ENCODE measurements at regions not wholly inside any gene's neighbourhood (a gene's known extent, or its start where the extent isn't known, plus 50 kb on each side); places are given as distances from the start of the nearest gene placed in this dataset.

DNA sequence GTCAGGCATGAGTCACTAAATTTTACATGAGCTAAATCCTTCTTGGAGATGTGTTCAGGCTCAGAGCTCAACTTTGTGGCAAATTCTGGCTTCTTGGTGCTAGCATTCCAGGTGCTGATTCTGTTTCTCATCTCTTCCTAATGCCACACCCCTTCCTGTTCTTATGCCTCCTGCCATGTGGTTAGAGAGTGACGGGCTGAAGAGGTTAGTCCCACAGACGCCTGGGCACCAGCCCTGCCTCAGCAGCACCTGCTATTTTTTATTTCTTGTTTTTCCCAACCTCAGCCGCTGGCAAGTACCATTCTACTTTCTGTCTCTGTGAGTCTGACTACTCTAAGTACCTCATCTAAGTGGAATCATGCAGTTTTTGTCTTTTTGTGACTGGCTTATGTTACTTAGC lies 329.5 kb downstream of the KCNRG start:
- no peak for DNase-seq (ENCODE audit: low read depth)
- no peak overlapping the region for H3K4me3 ChIP-seq (ENCODE audit: low read depth, low read length)
- TF ChIP-seq, protein P1, sequence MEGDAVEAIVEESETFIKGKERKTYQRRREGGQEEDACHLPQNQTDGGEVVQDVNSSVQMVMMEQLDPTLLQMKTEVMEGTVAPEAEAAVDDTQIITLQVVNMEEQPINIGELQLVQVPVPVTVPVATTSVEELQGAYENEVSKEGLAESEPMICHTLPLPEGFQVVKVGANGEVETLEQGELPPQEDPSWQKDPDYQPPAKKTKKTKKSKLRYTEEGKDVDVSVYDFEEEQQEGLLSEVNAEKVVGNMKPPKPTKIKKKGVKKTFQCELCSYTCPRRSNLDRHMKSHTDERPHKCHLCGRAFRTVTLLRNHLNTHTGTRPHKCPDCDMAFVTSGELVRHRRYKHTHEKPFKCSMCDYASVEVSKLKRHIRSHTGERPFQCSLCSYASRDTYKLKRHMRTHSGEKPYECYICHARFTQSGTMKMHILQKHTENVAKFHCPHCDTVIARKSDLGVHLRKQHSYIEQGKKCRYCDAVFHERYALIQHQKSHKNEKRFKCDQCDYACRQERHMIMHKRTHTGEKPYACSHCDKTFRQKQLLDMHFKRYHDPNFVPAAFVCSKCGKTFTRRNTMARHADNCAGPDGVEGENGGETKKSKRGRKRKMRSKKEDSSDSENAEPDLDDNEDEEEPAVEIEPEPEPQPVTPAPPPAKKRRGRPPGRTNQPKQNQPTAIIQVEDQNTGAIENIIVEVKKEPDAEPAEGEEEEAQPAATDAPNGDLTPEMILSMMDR (conservative IDR thresholded peaks at IDR 0.05; ENCODE audit: low read depth, low read length): no peak

DNA sequence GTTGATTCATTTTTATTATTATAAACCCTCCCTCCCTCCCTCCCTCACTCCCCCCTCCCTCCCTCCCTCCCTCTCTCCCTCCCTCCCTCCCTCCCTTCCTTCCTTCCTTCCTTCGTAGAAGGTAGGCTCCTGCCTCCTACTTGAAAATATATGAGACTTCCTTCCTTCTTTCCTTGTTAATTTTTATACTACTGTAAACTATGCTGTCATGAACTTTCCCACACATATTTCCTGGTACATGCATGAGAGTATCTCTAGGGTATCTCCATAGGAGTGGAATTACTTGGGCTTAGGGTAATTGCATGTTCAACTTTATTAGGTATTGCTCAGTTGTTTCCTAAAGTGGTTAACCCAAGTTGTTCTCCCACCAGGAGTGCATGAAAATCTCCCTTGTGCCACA lies 330.6 kb downstream of the KCNRG start:
- H3K4me3 ChIP-seq (ENCODE audit: low read depth, low read length): no peak overlapping the region
- DNase-seq (ENCODE audit: low read depth): no peak
- TF ChIP-seq, protein P1 (conservative IDR thresholded peaks at IDR 0.05; ENCODE audit: low read depth, low read length): no peak

DNA sequence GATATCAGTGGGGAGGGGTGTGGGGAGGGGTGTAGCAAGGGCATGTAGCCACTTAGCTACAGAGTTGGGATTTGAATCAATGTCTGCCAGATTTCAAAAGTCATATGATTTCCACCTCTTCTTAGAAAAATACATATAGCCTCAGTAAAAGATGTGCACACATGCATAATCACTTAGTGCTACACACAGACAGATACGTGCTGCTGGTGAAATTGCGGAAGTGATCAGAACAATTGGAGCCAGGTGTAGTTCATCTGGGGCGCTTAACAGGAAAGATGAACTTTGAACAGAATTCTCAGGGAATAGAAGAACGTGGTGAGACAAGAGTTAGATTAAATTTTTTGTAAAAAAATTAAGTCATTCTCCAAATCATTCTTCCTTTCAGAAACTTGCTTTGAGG lies 333.1 kb downstream of the KCNRG start:
- no peak for DNase-seq (ENCODE audit: low read depth)
- TF ChIP-seq, protein P1 (conservative IDR thresholded peaks at IDR 0.05; ENCODE audit: low read depth, low read length): no peak
- H3K4me3 ChIP-seq (ENCODE audit: low read depth, low read length): no peak overlapping the region

DNA sequence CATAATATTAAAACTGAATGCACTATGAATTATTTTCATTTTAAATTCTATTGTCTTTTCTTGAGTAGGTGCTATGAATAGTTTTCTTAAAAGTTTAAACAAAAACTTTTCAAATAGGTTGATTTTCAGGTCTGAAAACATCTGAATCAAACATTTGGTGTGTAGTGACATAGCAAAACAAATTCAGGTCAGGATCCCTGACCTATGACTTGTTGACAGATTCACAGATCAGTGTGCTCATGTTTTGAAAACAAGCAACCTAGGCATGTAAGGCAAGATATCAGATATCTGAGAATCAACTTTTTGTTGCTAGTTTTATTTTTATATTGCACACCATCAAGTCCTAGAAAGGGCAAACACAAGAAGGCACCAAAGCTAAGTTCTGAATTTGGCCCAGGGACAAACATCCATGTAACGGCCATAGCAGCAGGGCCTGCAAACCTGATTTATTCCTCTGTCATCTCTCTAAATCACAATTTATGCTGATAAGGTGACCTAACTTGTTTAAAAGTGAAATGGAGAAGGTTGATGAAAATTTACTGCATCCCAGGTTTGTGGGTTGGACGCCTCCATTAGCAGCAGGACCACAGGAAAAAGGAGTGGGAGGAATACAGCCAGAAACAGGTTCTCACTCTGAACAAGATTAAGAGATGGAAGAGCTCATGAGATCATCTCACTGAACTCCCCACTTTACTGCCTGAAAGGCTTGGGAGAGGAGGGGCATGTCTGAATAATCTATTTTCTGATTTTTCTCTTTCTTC lies 337.7 kb downstream of the KCNRG start:
- no peak for DNase-seq (ENCODE audit: low read depth)
- TF ChIP-seq, protein P1 (conservative IDR thresholded peaks at IDR 0.05; ENCODE audit: low read depth, low read length): no peak
- H3K4me3 ChIP-seq (ENCODE audit: low read depth, low read length): no peak overlapping the region

DNA sequence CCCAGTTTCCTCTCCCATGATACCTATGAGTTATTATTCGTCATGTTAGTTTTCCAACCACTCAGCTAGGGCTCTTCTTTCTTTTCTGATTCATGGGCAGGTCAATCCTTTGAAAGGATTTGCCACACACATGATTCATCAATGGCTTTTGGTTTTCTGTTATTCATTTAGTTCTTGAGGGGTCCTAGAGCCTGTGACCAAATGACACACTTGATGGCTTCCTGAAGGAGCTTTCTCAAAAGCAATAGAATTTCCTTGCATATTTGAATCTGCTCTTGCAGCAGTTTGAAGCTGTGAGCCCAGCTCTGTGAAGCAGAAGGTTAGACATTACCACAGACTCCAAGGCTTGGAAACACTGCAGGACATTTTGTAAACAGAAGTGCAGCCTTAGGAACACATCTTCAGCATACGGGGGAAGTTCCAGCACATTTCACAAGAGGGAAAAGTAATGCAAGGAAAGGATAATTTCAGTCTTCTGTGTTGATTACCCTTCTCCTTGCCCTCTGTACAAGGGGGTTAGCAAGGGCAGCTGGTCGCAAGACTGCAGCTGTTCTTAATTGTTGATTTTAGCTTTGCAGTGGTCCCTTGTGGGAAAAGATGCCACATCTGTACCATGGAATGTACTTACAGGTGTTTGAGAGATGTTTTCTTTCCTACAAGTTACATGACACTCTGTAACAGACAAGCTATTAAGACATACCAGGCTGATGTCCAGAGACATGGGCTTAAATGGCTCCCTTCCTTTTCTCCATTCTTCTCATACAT lies 338.6 kb downstream of the KCNRG start:
- H3K4me3 ChIP-seq (ENCODE audit: low read depth, low read length): no peak overlapping the region
- TF ChIP-seq, protein P1 (conservative IDR thresholded peaks at IDR 0.05; ENCODE audit: low read depth, low read length): no peak
- no peak for DNase-seq (ENCODE audit: low read depth)

DNA sequence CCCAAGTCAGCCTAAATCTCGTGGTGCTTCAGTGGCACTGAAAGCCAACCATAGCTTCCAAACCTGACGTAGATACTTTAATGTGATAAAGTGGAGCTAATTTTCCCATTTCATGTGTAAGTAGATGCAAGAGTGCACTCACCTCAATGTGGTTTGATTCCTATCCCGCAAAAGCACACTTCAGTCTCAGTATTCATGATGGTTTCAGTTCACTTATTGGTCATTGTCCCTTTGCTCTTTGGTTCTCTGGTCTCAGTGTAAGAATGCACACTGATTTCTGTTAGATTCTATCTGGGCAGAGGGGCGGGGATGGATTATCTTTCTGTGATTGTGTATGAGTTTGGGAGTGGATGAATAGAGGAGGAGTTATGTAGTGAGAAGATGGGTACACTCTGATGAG lies 340.6 kb downstream of the KCNRG start:
- no peak for DNase-seq (ENCODE audit: low read depth)
- TF ChIP-seq, protein P1 (conservative IDR thresholded peaks at IDR 0.05; ENCODE audit: low read depth, low read length): no peak
- H3K4me3 ChIP-seq (ENCODE audit: low read depth, low read length): no peak overlapping the region

Data from epithelial cell of proximal tubule (primary cell).